ENCODE measurements at regions not wholly inside any gene's neighbourhood (a gene's known extent, or its start where the extent isn't known, plus 50 kb on each side); places are given as distances from the start of the nearest gene placed in this dataset.

GRCh38 chr2:234677758-234678538, 181.1 kb upstream of the ARL4C start:
- H3K4me3 ChIP-seq: no peak overlapping the region
- H3K27me3 ChIP-seq: no peaks in the 10 kb centered on the region
- no peak overlapping the region for H3K27ac ChIP-seq (replicated peaks in 1 of 4)
- intact Hi-C loops (cut with DNase I): no loop called here
- TF ChIP-seq EP300 (IDR thresholded peaks at IDR 0.05): no peak
- TF ChIP-seq POLR2A (IDR thresholded peaks at IDR 0.05; ENCODE audit: low read depth): no peak
- TF ChIP-seq CTCF (IDR thresholded peaks at IDR 0.05): no peak
- TF ChIP-seq POLR2AphosphoS5 (IDR thresholded peaks at IDR 0.05): no peak
- H3K9me3 ChIP-seq: no peaks in the 10 kb centered on the region
- H3K36me3 ChIP-seq: no peaks in the 10 kb centered on the region
- H3K4me1 ChIP-seq: peaks cover 10 to 16% (median 15%) of the 10 kb centered on the region in 4 donors
- 80% methylated on average over 4 of the region's 6 CpGs for WGBS
- DNase-seq (ENCODE audit: extremely low spot score): peak; percentile 81

GRCh38 chr2:234676783-234677450, 180.0 kb upstream of the ARL4C start:
- peak; percentile 85 for DNase-seq (ENCODE audit: extremely low spot score)
- H3K4me1 ChIP-seq: peaks cover 10 to 16% (median 15%) of the 10 kb centered on the region in 4 donors
- H3K27me3 ChIP-seq: no peaks in the 10 kb centered on the region
- H3K9me3 ChIP-seq: no peaks in the 10 kb centered on the region
- intact Hi-C loops (cut with DNase I): no loop called here
- no peaks in the 10 kb centered on the region for H3K36me3 ChIP-seq
- 88% methylated on average over 8 of the region's 8 CpGs for WGBS
- TF ChIP-seq CTCF (IDR thresholded peaks at IDR 0.05): no peak
- no peak for TF ChIP-seq POLR2AphosphoS5 (IDR thresholded peaks at IDR 0.05)
- TF ChIP-seq POLR2A (IDR thresholded peaks at IDR 0.05; ENCODE audit: low read depth): no peak
- no peak for TF ChIP-seq EP300 (IDR thresholded peaks at IDR 0.05)
- no peak overlapping the region for H3K4me3 ChIP-seq
- H3K27ac ChIP-seq (replicated peaks in 1 of 4): no peak overlapping the region

GRCh38 chr2:234676109-234676782, 179.4 kb upstream of the ARL4C start:
- Histone ChIP-seq H3K36me3 (no peaks in the 10 kb centered on the region), H3K27me3 (no peaks in the 10 kb centered on the region), H3K4me3 (no peak overlapping the region), H3K9me3 (no peaks in the 10 kb centered on the region), H3K27ac (replicated peaks in 1 of 4) (no peak overlapping the region), H3K4me1 (peaks cover 10 to 16% (median 15%) of the 10 kb centered on the region in 4 donors)
- TF ChIP-seq POLR2AphosphoS5 (IDR thresholded peaks at IDR 0.05): no peak
- TF ChIP-seq EP300 (IDR thresholded peaks at IDR 0.05): no peak
- TF ChIP-seq CTCF (IDR thresholded peaks at IDR 0.05): no peak
- TF ChIP-seq POLR2A (IDR thresholded peaks at IDR 0.05; ENCODE audit: low read depth): no peak
- WGBS: 78% methylated on average over 4 of the region's 4 CpGs
- DNase-seq (ENCODE audit: extremely low spot score): peak; percentile 66
- intact Hi-C loops (cut with DNase I): no loop called here

GRCh38 chr2:234674781-234675201, 177.9 kb upstream of the ARL4C start:
- WGBS: 75% methylated on average over 3 of the region's 3 CpGs
- intact Hi-C loops (cut with DNase I): no loop called here

More at GRCh38 chr2:234674781-234675201, 177.9 kb upstream of the ARL4C start:
- TF ChIP-seq CTCF (IDR thresholded peaks at IDR 0.05) (no peak), EP300 (IDR thresholded peaks at IDR 0.05) (no peak)
- H3K4me3 ChIP-seq: no peak overlapping the region
- H3K4me1 ChIP-seq: peaks cover 5 to 8% (median 7%) of the 10 kb centered on the region in 4 donors
- H3K36me3 ChIP-seq: no peaks in the 10 kb centered on the region
- H3K27me3 ChIP-seq: no peaks in the 10 kb centered on the region
- DNase-seq (ENCODE audit: extremely low spot score): peak; percentile 14
- no peak overlapping the region for H3K27ac ChIP-seq (replicated peaks in 1 of 4)
- H3K9me3 ChIP-seq: no peaks in the 10 kb centered on the region

Data from esophagus muscularis mucosa (tissue), 4 donors.